GM12878 (cell line): ENCODE measurements at regions not wholly inside any gene's neighbourhood (a gene's known extent, or its start where the extent isn't known, plus 50 kb on each side); places are given as distances from the start of the nearest gene placed in this dataset.

Experiments
- ATAC-seq: fragments of 200-7000 bp; cut with Tn5 transposase; 3 replicates; pipeline ENCODE4 v1.9.1; 2020; ENCODE audit warnings: mild to moderate bottlenecking, moderate library complexity
- BruUV-seq: library from RNA; stranded (reverse); fragments of 400-500 nt; replicated peaks from 2 replicates; lab custom pipeline; 2021; lab: Mats Ljungman, UMichigan
- CTCF ChIA-PET: fragments of 300-600 bp; sonication (Branson Sonifier 250); formaldehyde crosslinking; extraction: SDS; loops from one replicate; lab custom pipeline; 2021; ENCODE audit warnings: inconsistent platforms; lab: Yijun Ruan, JAX
- POLR2A ChIA-PET: fragments of 350-600 bp; formaldehyde crosslinking; extraction: SDS; loops from one replicate; lab custom pipeline; 2021; ENCODE audit warnings: inconsistent platforms; lab: Charles Lee
- RAD21 ChIA-PET: fragments of 300-600 bp; sonication (Branson Sonifier 250); formaldehyde crosslinking; loops from one replicate; lab custom pipeline; 2023; ENCODE audit warnings: antibody characterized with exemption; ENCODE audit not compliant: unreplicated experiment; lab: Charles Lee
- SMC1A ChIA-PET: fragments of 300-600 bp; sonication (Branson Sonifier 250); formaldehyde crosslinking; loops from one replicate; lab custom pipeline; 2023; ENCODE audit not compliant: unreplicated experiment, uncharacterized antibody; lab: Charles Lee
- DNase-seq: peaks from one replicate; pipeline ENCODE4 v3.0.0-alpha.2; 2011; ENCODE audit warnings: low read depth, low spot score
- FAIRE-seq: peaks from 3 replicates; lab custom pipeline; 2011; peaks lifted over from hg19 to GRCh38; lab: Jason Lieb, UNC
- H2AFZ ChIP-seq: 2 replicates; pipeline ENCODE4 v1.6.0; 2011; ENCODE audit warnings: low read depth, low read length, control low read depth; ENCODE audit not compliant: control insufficient read depth
- H3K27ac ChIP-seq: 2 replicates; pipeline ENCODE4 v1.5.1; 2011; ENCODE audit warnings: control low read depth; ENCODE audit not compliant: control insufficient read depth, insufficient read depth
- H3K27me3 ChIP-seq, 2 experiments: replicated peaks in 1 of 2; 2 replicates each; pipeline versions ENCODE4 v1.6.0 to v1.6.1; 2011; ENCODE audit warnings: low read length in 1 of 2; ENCODE audit not compliant: control insufficient read depth in 2 of 2, insufficient read depth in 2 of 2
- H3K36me3 ChIP-seq, 2 experiments: 2 replicates each; pipeline ENCODE4 v1.5.1; 2011; ENCODE audit warnings: low read length in 1 of 2; ENCODE audit not compliant: control insufficient read depth in 2 of 2, insufficient read depth in 2 of 2
- H3K4me1 ChIP-seq: 2 replicates; pipeline ENCODE4 v1.6.1; 2011; ENCODE audit warnings: mild to moderate bottlenecking, low read length, moderate library complexity, mixed read lengths; ENCODE audit not compliant: control insufficient read depth, insufficient read depth
- H3K4me2 ChIP-seq: 2 replicates; pipeline ENCODE4 v1.6.0; 2011; ENCODE audit warnings: control low read depth; ENCODE audit not compliant: control insufficient read depth, insufficient read depth
- H3K4me3 ChIP-seq: fragments of 200-600 bp; sonication (generic); 2 replicates; pipeline ENCODE4 v1.5.1; 2016
- H3K79me2 ChIP-seq: 2 replicates; pipeline ENCODE4 v1.6.0; 2011; ENCODE audit warnings: low read length; ENCODE audit not compliant: control insufficient read depth, insufficient read depth
- H3K9ac ChIP-seq: 2 replicates; pipeline ENCODE4 v1.8.0; 2011; ENCODE audit warnings: low read length, control low read depth, mixed read lengths; ENCODE audit not compliant: control insufficient read depth, insufficient read depth
- H3K9me3 ChIP-seq: replicated peaks from 3 replicates; pipeline ENCODE4 v1.5.1; 2011; ENCODE audit warnings: mild to moderate bottlenecking, low read length; ENCODE audit not compliant: control insufficient read depth, insufficient read depth
- H4K20me1 ChIP-seq: 2 replicates; pipeline ENCODE4 v1.6.0; 2011; ENCODE audit not compliant: control insufficient read depth, insufficient read depth
- BRCA1 ChIP-seq: IDR thresholded peaks from 2 replicates; pipeline ENCODE4 v1.6.1; 2011; ENCODE audit warnings: low read depth, low read length, improper control_type of control experiment
- MTA3 ChIP-seq: IDR thresholded peaks from 2 replicates; pipeline ENCODE4 v1.6.1; 2012; ENCODE audit warnings: low read length, inconsistent platforms, borderline replicate concordance
- PAX5 ChIP-seq: IDR thresholded peaks from 2 replicates; pipeline ENCODE4 v1.6.1; 2011; ENCODE audit warnings: low read depth, low read length, borderline replicate concordance
- RFX5 ChIP-seq: IDR thresholded peaks from 2 replicates; pipeline ENCODE4 v1.6.1; 2011; ENCODE audit warnings: low read depth, low read length, improper control_type of control experiment
- YY1 ChIP-seq: IDR thresholded peaks from 2 replicates; pipeline ENCODE4 v1.6.1; 2011; ENCODE audit warnings: low read depth, mild to moderate bottlenecking, low read length
- WGBS: methylation state at CpG from one replicate; pipeline ENCODE4 v1.1.6; 2016; ENCODE audit warnings: low lambda C conversion rate; ENCODE audit not compliant: insufficient replicate concordance, insufficient coverage; ENCODE audit errors: missing lambda C conversion rate; 5-methylcytosine and 5-hydroxymethylcytosine counted together
- in situ Hi-C: fragments of 300-500 bp; cut with MboI; formaldehyde crosslinking; loops from 9 replicates; pipeline ENCODE4 v1.14.3; 2018; ENCODE audit warnings: mixed read lengths
- intact Hi-C: fragments of 100-400 bp; cut with micrococcal nuclease; formaldehyde crosslinking; loops from one replicate; pipeline ENCODE4 v1.14.2; 2022; ENCODE audit not compliant: unreplicated experiment
- TF ChIP-seq, protein P1 (sequence below): fragments of 450-650 bp; IDR thresholded peaks from 2 replicates; pipeline ENCODE4 v1.6.1; 2018; ENCODE audit warnings: borderline replicate concordance, mild to moderate bottlenecking; ENCODE audit not compliant: partially characterized antibody

DNA sequence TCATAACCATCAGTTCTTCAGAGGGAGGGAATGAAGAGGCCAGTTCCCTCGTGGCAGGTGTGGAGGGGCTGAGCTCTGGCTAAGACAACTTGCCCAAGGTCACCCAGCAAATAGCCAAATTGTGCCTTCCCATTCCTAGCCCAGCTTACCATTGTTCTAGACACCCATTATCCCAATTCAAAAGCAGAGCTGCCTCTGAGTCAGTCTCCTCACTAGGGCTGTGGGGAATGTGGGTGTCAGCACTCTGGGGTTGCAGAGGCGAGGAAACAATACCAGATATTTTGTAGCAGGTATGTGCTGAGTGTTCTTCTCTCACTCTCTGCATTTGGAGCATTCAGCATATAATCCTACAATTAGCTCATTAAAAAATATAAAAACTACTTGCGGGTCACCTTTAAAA, 270.8 kb downstream of the PSAT1 start:
- no peak overlapping the region for H3K27ac ChIP-seq
- no peak overlapping the region for H3K4me2 ChIP-seq
- ChIA-PET POLR2A (no interaction called here), CTCF (no interaction called here), RAD21 (no interaction called here), SMC1A (no interaction called here)
- ATAC-seq (no peak), DNase-seq (no peak), FAIRE-seq (no peak)
- 15% methylated on average over 3 of the region's 3 CpGs for WGBS
- H4K20me1 ChIP-seq, result no peaks in the 10 kb centered on the region
- H3K4me1 ChIP-seq, result no peaks in the 10 kb centered on the region
- H3K36me3 ChIP-seq, result no peaks in the 10 kb centered on the region
- intact Hi-C loops (no loop called here), in situ Hi-C loops (no loop called here)
- H2AFZ ChIP-seq, result no peak overlapping the region
- H3K9ac ChIP-seq, result no peak overlapping the region
- H3K9me3 ChIP-seq, result no peaks in the 10 kb centered on the region
- H3K4me3 ChIP-seq, result no peak overlapping the region
- H3K27me3 ChIP-seq, result no peaks in the 10 kb centered on the region; a peak in 1 of 4 replicates
- no peaks in the 10 kb centered on the region for H3K79me2 ChIP-seq
- BruUV-seq, result no TSS peak
- TF ChIP-seq, protein P1, sequence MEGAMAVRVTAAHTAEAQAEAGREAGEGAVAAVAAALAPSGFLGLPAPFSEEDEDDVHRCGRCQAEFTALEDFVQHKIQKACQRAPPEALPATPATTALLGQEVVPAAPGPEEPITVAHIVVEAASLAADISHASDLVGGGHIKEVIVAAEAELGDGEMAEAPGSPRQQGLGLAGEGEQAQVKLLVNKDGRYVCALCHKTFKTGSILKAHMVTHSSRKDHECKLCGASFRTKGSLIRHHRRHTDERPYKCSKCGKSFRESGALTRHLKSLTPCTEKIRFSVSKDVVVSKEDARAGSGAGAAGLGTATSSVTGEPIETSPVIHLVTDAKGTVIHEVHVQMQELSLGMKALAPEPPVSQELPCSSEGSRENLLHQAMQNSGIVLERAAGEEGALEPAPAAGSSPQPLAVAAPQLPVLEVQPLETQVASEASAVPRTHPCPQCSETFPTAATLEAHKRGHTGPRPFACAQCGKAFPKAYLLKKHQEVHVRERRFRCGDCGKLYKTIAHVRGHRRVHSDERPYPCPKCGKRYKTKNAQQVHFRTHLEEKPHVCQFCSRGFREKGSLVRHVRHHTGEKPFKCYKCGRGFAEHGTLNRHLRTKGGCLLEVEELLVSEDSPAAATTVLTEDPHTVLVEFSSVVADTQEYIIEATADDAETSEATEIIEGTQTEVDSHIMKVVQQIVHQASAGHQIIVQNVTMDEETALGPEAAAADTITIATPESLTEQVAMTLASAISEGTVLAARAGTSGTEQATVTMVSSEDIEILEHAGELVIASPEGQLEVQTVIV, result no peak
- no peak for TF ChIP-seq BRCA1
- no peak for TF ChIP-seq PAX5

DNA sequence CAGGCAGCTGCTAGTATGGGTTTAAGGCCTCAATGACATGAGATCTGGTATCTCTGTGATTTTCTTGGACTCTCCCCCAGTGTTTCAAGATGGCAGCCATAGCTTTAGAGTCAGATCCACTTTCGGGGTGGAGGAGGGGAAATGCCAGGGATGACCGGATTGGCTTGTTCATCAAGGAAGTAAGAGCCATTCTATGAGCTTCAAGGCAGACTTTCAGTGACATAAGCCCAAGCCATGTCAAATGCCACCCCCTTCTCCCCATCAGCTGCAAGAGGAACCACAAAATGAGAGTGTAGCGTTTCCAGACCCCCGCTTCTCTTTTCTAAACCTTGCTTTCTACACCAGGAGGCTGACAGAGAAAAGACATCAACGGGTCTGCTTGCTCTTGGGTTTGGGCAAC, 271.8 kb downstream of the PSAT1 start:
- RAD21 ChIA-PET, result no interaction called here
- 33% methylated on average over 5 of the region's 5 CpGs for WGBS
- Histone ChIP-seq H3K27ac (no peak overlapping the region), H3K9ac (no peak overlapping the region), H3K9me3 (no peaks in the 10 kb centered on the region), H2AFZ (no peak overlapping the region), H3K79me2 (no peaks in the 10 kb centered on the region), H3K27me3 (no peaks in the 10 kb centered on the region; a peak in 1 of 4 replicates), H3K4me1 (no peaks in the 10 kb centered on the region), H3K4me3 (no peak overlapping the region), H3K36me3 (no peaks in the 10 kb centered on the region), H3K4me2 (no peak overlapping the region), H4K20me1 (no peaks in the 10 kb centered on the region)
- POLR2A ChIA-PET, result no interaction called here
- ATAC-seq (no peak), DNase-seq (no peak), FAIRE-seq (no peak)
- BruUV-seq, result no TSS peak
- TF ChIP-seq MTA3 (no peak), YY1 (0 out of 2 replicates have a peak, but pooled peaks have one; percentile 21), RFX5 (no peak)
- in situ Hi-C loops, result no loop called here
- CTCF ChIA-PET, result no interaction called here
- intact Hi-C loops, result no loop called here
- SMC1A ChIA-PET, result no interaction called here
